Activated naive CD4-positive, alpha-beta T cell treated with anti-CD3 and anti-CD28 coated beads for 36 hours (primary cell): ENCODE measurements at regions not wholly inside any gene's neighbourhood (a gene's known extent, or its start where the extent isn't known, plus 50 kb on each side); places are given as distances from the start of the nearest gene placed in this dataset.

Source experiments
- CTCF ChIA-PET: fragments of 350-600 bp; sonication (Branson Sonifier 250); formaldehyde crosslinking; loops from one replicate; lab custom pipeline; 2021; ENCODE audit warnings: antibody characterized with exemption; lab: Charles Lee
- DNase-seq: peaks from one replicate; pipeline ENCODE4 v3.0.0-alpha.2; 2020
- H3K27ac Mint-ChIP-seq: one replicate; pipeline ENCODE4 v1.8.0; 2021; ENCODE audit warnings: mild to moderate bottlenecking, mixed read lengths
- H3K27me3 Mint-ChIP-seq: one replicate; pipeline ENCODE4 v1.8.0; 2021; ENCODE audit warnings: low read depth, mixed read lengths
- H3K36me3 Mint-ChIP-seq: one replicate; pipeline ENCODE4 v1.8.0; 2021; ENCODE audit warnings: low read depth, mixed read lengths
- H3K4me1 Mint-ChIP-seq: one replicate; pipeline ENCODE4 v1.8.0; 2021; ENCODE audit warnings: low read depth, mixed read lengths
- H3K4me3 Mint-ChIP-seq: one replicate; pipeline ENCODE4 v1.8.0; 2021; ENCODE audit warnings: mild to moderate bottlenecking, moderate library complexity, mixed read lengths
- H3K9me3 Mint-ChIP-seq: one replicate; pipeline ENCODE4 v1.8.0; 2021; ENCODE audit warnings: mixed read lengths
- intact Hi-C: fragments of 100-400 bp; cut with micrococcal nuclease; formaldehyde crosslinking; loops from one replicate; pipeline ENCODE4 v1.15.1; 2023

DNA sequence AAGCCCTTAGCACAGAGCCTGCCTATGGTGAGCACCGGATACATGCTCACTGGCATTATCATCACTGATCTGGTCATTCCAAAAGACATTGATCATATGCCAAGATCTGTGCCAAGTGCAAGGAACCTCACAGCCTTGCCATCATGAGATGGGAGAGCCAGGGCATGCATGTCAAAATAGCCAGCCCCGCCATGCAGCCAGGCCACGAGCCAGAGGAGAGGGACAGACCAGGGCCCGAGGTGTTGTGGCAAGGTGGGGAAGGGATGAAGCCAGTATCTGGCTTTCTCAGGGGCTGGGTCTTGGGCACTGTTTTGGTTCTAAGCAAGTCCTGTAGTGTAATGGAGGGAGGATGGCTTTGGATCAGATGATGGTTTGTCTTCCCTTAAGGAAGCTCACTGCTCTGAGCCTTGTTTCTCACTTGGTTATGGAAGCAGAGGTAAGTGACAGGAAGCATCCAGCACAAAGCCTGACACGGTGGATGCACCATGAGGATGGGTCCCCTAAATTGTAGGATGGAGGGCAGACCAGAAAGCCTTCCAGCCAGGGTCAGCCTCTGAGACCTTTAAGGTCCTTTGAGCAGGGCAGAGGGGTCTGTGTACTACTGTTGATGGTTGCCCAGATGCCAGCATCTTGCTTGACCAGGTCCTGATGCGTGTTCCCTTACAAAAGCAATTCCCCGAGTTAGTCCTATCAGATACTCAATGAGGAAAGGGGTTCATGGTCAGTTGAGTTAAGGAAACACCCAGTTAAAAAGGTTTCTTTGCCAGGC, 247.7 kb upstream of the TLE3 start:
- no peak overlapping the region for H3K27ac Mint-ChIP-seq
- no peak for DNase-seq
- H3K4me1 Mint-ChIP-seq: no peaks in the 10 kb centered on the region
- CTCF ChIA-PET: no interaction called here
- intact Hi-C loops: no loop called here
- H3K9me3 Mint-ChIP-seq: no peaks in the 10 kb centered on the region
- H3K4me3 Mint-ChIP-seq: no peak overlapping the region
- no peaks in the 10 kb centered on the region for H3K36me3 Mint-ChIP-seq
- no peaks in the 10 kb centered on the region for H3K27me3 Mint-ChIP-seq

DNA sequence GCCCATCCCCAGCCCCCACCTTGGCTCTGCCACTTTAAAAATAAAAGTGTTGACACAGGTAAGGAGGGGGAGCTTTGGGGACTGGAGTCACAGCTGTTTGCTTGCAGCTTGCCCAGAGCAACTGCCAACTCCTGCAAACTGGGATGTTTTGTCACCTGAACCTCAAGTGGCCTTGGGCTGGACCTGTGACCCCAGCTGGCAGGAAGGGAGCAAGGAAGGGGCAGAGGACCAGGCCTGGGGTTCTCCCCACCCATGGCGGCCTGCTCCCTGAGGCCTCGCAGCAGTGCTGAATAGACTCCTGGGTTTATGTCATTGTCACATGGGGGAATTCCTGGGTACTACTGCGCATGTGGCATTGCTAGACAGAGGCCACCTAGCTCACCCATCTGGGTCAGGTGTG, 246.9 kb upstream of the TLE3 start:
- no peak overlapping the region for H3K4me3 Mint-ChIP-seq
- no peak overlapping the region for H3K27ac Mint-ChIP-seq
- intact Hi-C loops: no loop called here
- no peaks in the 10 kb centered on the region for H3K4me1 Mint-ChIP-seq
- no peaks in the 10 kb centered on the region for H3K36me3 Mint-ChIP-seq
- no peak for DNase-seq
- no peaks in the 10 kb centered on the region for H3K9me3 Mint-ChIP-seq
- no peaks in the 10 kb centered on the region for H3K27me3 Mint-ChIP-seq
- CTCF ChIA-PET: no interaction called here

DNA sequence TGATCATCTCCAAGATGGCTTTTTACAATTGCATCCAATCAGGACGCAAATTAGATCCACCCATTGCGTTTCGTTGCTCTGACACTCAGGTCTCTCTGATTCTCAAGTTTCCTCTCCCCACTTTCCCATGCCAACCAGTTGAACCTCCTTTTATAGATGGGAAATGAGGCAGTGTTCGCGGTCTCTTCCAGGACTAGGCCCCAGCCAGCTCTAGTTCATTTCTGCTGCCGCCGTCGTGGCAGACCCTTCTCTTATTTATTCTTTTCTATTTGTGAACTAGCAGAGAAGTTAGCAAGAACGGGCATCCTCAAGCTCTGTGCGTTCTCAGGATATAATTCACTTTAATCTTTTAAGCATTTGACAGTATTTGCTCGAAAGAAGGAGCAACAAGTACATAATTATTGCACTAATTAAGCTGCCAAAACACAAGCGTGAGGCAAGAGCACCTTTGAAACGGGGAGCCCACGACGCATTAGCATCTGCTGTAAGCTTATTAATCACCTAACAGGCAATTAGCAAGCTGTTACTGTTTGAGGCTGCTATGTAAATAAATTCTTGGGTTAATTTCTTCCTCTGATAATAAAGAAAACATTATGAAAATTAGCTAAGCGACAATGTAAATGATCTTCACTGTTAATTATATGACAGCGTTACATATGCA, 246.4 kb upstream of the TLE3 start:
- intact Hi-C loops: no loop called here
- CTCF ChIA-PET: interaction anchor here (0.6 kb wide), 1 partner anchor 13 kb away, joined by 3 read pairs; no protein-coding TSS in a partner anchor
- no peaks in the 10 kb centered on the region for H3K9me3 Mint-ChIP-seq
- H3K27me3 Mint-ChIP-seq: no peaks in the 10 kb centered on the region
- H3K36me3 Mint-ChIP-seq: no peaks in the 10 kb centered on the region
- H3K27ac Mint-ChIP-seq: no peak overlapping the region
- no peaks in the 10 kb centered on the region for H3K4me1 Mint-ChIP-seq
- DNase-seq: no peak
- no peak overlapping the region for H3K4me3 Mint-ChIP-seq

DNA sequence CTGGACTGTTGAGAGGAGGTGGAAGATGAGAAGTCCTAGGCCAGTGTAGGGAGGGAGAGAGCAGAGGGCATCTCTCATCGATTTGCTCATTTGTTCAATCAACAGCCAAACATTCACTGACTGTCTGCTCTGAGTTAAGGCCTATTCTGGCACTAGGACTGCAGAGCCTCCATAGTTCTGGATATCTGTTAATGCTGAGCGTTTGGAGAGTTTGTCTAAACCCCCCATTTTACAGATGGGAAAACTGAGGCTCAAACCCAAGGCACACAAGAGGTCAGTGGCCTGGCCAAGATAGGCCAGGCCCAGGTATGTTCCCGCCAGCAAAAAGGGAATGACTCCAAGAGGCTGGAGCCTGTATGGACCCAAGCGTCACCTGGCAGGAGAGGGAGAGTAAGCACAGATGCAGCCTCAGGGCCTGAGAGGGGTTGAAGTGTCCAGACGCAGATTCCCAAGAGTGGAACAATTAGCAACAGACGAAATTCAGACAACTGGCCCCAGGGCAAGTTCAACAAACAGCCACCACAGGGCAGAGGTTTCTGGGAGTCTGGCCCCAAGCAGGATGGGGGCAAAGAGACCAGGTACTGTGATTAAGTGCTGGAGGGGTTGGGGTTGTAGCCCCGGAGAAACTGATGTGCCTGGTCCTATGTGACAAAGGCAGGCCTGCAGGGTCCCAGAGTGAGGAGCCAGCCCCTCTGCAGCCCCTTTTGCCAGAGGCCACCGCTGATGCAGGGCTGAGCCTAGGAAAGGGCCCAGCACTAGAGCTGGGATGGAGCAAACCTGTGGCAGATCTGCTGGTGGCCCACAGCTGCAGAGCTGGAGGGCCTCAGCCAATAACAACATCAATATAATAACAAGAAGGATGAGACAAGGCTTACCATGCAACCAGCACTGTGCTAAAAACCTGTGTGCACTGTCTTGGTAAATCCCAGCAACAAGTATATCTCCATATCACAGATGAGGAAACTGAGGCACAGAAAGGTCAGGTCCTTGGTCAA, 245.1 kb upstream of the TLE3 start:
- Mint-ChIP-seq H3K4me1 (no peaks in the 10 kb centered on the region), H3K36me3 (no peaks in the 10 kb centered on the region), H3K4me3 (no peak overlapping the region), H3K9me3 (no peaks in the 10 kb centered on the region), H3K27ac (no peak overlapping the region), H3K27me3 (no peaks in the 10 kb centered on the region)
- intact Hi-C loops: no loop called here
- CTCF ChIA-PET: no interaction called here
- DNase-seq: no peak

DNA sequence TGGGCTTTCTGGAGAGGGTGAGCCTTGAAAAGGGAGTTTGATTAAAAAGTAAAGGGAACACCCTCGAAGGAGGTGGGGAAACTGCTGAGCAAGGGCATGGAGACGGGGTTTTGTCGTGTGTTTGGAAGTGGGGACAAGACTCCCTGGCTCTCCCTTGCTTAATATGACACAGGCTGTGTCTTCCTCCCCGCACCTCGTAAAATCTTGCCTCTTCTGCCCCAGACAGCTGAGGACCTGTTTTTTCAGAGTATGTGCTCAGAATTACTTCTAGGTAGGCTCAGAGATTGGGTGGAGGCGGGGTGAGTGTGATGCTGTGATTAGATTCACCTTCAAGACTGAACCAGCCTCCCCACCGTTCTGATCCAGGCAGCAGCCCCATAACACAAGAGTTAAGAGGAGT, 244.4 kb upstream of the TLE3 start:
- H3K27ac Mint-ChIP-seq: no peak overlapping the region
- H3K4me1 Mint-ChIP-seq: no peaks in the 10 kb centered on the region
- no peaks in the 10 kb centered on the region for H3K27me3 Mint-ChIP-seq
- H3K36me3 Mint-ChIP-seq: no peaks in the 10 kb centered on the region
- no peaks in the 10 kb centered on the region for H3K9me3 Mint-ChIP-seq
- CTCF ChIA-PET: no interaction called here
- intact Hi-C loops: no loop called here
- no peak overlapping the region for H3K4me3 Mint-ChIP-seq
- no peak for DNase-seq

DNA sequence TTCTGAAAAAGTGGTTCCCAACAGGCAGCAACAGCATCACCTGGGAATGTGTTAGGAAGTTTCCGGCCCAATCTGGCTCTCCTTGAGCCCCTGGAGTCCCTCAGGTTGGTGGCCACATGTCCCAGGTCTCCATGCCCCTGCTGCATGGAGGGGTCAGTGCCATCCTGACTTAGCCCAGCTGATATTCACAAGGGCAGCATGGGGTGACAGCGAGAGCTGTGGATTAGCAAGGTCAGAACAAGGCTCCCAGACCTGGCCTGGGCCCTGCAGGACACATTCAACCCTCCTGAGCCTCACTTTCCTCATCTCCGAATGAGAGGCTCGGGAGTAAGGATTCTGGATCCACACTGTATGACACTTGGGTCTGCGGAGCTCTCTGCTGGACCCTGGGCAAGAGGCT, 243.8 kb upstream of the TLE3 start:
- DNase-seq: no peak
- no peak overlapping the region for H3K27ac Mint-ChIP-seq
- intact Hi-C loops: no loop called here
- H3K4me1 Mint-ChIP-seq: no peaks in the 10 kb centered on the region
- no peaks in the 10 kb centered on the region for H3K27me3 Mint-ChIP-seq
- H3K36me3 Mint-ChIP-seq: no peaks in the 10 kb centered on the region
- H3K9me3 Mint-ChIP-seq: no peaks in the 10 kb centered on the region
- H3K4me3 Mint-ChIP-seq: no peak overlapping the region
- CTCF ChIA-PET: no interaction called here

DNA sequence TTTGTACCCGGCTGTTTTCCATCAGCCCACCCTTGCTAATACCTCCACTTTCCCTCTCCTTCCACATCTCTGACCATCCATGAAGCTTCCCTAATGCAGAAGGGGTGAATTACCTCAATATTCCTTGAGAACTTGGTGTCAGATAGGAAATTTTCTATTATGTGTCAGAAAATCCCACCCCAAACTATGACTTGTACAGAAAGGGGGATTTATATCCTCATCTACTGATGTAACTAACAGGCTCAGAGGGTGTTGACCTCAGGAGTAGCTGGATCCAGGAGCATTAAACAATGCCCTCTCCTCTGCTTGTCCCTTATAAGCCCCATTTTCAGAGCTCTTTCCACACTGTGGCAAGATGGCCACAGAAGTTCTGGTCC, 242.8 kb upstream of the TLE3 start:
- CTCF ChIA-PET: interaction anchor here (0.8 kb wide), 1 partner anchor 149 kb away, joined by 3 read pairs; no protein-coding TSS in a partner anchor
- Mint-ChIP-seq H3K4me1 (no peaks in the 10 kb centered on the region), H3K27ac (no peak overlapping the region), H3K9me3 (peaks cover 5% of the 10 kb centered on the region), H3K4me3 (no peak overlapping the region), H3K27me3 (no peaks in the 10 kb centered on the region), H3K36me3 (no peaks in the 10 kb centered on the region)
- intact Hi-C loops: no loop called here
- DNase-seq: no peak

DNA sequence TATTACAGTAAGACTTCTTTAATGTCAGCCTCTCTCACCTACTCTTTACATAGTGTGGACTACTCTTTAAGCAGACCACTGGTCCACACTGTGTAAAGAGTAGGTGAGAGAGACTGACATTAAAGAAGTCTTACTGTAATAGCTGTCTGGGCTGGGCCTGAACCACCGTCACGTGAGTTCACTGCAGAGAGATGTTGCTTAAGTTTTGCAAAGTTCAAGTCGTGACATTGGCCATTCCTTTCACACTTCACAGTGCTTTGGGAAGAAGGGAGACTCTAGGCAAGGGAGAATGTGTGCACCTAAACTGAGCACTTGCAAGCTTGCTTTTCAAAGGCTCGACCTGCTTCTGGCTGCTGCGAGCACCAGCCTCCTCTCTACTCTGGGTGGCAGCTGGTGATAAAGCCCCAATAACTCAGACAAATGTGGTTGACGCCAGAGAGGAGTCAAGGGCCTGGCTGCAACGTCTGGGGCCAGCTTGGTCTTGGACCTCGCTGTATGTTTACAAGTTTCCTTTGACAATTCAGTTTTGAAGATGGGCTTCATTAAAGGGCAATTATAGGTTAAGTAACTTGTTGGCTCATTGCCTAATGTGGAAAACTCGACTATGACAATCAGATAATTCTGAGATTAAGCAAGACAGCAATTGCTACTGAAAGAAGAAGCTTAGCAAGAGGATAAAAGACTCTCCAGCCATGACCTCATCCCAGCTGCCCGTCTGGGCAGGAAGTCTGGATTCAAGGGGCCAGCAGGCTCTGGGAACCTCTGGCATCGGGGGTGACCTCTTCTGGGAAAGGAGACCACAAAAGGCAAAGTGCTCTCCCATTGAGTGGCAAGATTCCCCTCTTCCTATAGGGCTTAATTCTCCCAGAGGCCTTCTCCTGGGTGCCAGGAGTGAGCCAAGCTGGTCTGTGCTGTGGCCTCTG, 242.1 kb upstream of the TLE3 start:
- Mint-ChIP-seq H3K27ac (no peak overlapping the region), H3K4me1 (no peaks in the 10 kb centered on the region), H3K9me3 (peaks cover 7% of the 10 kb centered on the region), H3K36me3 (no peaks in the 10 kb centered on the region), H3K4me3 (no peak overlapping the region), H3K27me3 (no peaks in the 10 kb centered on the region)
- no peak for DNase-seq
- CTCF ChIA-PET: interaction anchor here (0.8 kb wide), 1 partner anchor 150 kb away, joined by 3 read pairs; no protein-coding TSS in a partner anchor
- intact Hi-C loops: no loop called here

DNA sequence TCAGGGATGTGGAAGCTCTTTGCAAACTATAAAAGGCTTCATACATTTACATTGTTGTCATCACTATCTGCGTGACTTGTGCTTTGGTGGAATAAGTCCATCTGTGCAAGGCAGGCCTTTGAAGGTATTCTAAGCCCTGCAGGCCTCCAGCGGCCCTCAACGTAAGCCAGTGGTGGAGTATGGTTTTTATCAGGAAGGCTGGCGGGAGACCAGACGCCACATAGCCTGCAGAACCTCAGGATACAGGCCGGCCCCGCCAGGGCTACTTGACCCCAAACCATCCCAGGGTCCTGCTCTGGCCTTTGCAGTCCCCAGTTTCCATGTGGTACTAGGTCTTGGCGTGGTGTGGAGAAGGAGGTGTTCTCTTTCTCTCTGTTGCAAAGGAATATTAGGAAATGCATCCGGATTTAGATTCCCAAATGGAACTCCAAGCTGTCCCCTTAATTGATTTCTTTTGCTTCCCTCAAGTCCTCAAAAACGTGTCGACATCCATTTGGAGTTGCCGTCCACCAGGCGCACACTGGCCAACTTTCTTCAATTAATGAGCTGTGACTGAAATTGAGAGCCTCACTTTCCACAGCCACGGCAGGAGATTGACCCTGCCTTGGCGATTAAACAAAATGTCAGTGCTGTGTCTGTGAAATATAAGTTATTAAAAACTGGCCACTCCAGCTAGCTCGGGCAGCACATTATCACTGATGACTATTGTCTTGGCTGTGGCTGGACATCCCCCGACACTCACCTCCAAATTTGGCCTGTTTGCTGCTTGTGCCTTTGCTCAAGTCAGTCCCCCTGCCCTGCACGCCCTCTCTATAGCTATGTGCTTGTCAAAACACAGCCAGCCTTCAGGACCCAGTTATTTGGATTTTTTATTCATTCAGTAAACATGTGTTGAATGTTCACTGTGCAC, 239.8 kb upstream of the TLE3 start:
- Mint-ChIP-seq H3K27ac (no peak overlapping the region), H3K4me1 (no peaks in the 10 kb centered on the region), H3K4me3 (no peak overlapping the region), H3K9me3 (peaks cover 18% of the 10 kb centered on the region), H3K27me3 (no peaks in the 10 kb centered on the region), H3K36me3 (peaks cover 3% of the 10 kb centered on the region)
- intact Hi-C loops: no loop called here
- no peak for DNase-seq
- CTCF ChIA-PET: interaction anchor here (0.9 kb wide), 1 partner anchor 175 kb away, joined by 3 read pairs; no protein-coding TSS in a partner anchor

DNA sequence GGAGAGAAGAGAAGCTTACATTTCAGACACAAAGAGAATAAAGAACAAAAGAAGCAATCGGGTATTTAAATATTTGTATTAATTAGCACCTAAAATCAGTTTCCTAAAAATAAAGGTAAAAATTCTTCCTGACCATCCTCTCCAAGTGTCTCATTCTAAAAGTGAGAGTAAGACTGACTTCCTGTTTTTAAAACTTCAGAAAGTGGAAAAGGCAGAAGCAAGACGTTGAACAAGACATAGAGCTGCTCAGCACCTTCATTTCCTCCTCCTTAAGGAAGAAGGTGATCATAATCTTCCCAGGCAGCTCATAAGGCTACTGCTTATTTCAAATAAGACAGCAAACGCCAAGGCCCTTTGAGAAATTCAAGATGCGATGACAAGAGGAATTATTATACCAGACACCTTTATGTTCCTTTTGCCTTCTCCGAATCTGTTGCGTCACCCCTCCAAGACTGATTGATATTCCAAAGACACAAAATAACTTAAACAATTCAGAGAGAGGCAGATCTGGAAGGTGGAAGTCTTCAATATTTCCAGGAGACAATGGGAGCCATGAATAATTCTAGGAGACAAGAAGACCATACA, 238.8 kb upstream of the TLE3 start:
- Mint-ChIP-seq H3K4me1 (no peaks in the 10 kb centered on the region), H3K9me3 (peaks cover 18% of the 10 kb centered on the region), H3K36me3 (peaks cover 3% of the 10 kb centered on the region), H3K27ac (no peak overlapping the region), H3K4me3 (no peak overlapping the region), H3K27me3 (peaks cover 3% of the 10 kb centered on the region)
- CTCF ChIA-PET: interaction anchor here (0.6 kb wide), 1 partner anchor 860 kb away, joined by 3 read pairs; no protein-coding TSS in a partner anchor
- no peak for DNase-seq
- intact Hi-C loops: no loop called here
